ENCODE measurements at regions not wholly inside any gene's neighbourhood (a gene's known extent, or its start where the extent isn't known, plus 50 kb on each side); places are given as distances from the start of the nearest gene placed in this dataset.

GRCh38 chr5:18712936-18713485 lies 1078.8 kb downstream of the TAF11L14 start:
- TF ChIP-seq CTCF (optimal IDR thresholded peaks at IDR 0.05 in 1 of 3, IDR thresholded peaks at IDR 0.05 in 1 of 3, conservative IDR thresholded peaks at IDR 0.05 in 1 of 3; ENCODE audit: extremely low read depth in 1 of 3, insufficient read depth in 2 of 3, low read length in 3 of 3) (no peak), EZH2 (IDR thresholded peaks at IDR 0.05; ENCODE audit: low read length) (no peak)
